CD4-positive, alpha-beta T cell treated with Interleukin-17A for 4 hours (primary cell): ENCODE measurements at regions not wholly inside any gene's neighbourhood (a gene's known extent, or its start where the extent isn't known, plus 50 kb on each side); places are given as distances from the start of the nearest gene placed in this dataset.

Experiments
- DNase-seq: peaks from one replicate; pipeline ENCODE4 v3.0.0-alpha.2; 2020; ENCODE audit warnings: mixed read lengths

DNA sequence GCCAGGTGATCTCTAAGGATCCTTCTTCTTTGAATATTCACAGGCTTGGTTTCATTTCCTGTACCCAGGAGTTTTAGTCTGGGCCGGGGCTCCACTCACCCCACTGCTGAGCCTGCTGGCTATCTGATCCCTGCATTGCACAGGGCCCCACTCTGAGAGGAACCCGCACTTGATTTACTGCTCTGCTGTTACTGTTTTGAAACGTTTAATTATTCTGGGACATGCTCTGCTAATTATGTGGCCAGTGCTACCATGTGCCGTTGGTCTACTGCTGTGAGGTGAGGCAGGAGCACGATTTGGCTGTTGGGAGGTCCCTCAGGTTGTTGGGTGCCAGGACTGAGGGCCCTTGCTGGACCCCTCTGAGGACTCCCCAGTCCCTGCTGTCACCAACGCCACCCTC, 108.7 kb upstream of the SIRPA start:
- no peak for DNase-seq

DNA sequence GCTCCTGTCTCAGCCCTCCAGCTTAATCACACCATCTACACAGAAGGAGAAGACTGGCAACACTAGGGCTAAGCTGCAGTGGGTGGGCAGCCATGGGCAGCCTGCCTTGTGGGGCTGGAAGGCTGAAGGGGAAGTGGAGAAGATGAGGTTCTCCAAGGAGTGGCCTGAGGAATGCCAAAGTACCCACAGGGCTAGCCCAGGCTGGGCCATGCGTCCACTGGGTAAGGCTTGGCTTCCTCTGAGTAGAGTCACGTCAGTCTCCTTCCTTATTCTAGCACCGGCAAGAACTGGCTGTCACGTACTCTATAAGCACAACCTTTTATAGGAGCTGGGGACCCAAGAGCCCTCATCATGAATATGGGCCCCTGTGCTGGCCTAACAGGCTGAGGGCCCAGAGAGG, 110.6 kb upstream of the SIRPA start:
- no peak for DNase-seq

DNA sequence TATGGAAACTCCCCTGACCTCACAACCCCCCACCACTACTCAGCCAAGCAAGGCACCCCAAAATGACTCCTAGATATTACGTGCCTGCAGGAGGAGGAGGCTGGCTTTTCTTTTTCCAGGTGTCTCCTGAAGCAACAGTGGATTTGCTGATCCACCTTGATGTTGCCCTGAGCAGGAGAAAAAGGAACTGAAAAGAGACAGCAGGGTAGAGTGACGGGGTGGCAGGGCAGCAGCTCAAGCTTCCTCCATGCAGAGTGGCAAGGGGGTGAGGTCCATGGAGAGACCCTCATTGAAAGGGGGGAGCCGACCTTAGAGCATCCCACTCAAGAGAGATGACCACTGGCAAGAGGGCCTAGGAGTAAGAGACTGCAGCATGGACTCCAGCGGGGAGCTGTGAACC, 112.0 kb upstream of the SIRPA start:
- DNase-seq = no peak

DNA sequence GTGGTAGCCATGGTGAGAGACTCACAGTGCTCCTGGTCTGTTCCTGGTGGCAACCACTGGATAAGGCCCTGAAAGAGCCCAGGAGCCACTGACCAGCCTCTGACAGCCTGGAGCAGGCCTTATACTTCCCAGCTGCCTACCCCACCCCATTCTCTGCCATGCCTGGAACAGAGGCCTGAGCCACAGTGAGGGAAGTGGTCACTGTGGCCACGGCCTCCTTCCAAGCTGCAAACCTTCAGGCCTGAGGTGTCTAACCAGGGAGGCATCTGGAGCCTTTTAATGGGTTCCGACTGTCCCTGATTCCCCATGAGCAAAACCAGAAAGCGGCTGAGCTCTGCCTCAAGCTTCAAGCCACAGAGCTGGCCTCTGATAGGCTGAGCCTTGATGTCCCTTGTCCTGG, 113.0 kb upstream of the SIRPA start:
- DNase-seq = no peak

DNA sequence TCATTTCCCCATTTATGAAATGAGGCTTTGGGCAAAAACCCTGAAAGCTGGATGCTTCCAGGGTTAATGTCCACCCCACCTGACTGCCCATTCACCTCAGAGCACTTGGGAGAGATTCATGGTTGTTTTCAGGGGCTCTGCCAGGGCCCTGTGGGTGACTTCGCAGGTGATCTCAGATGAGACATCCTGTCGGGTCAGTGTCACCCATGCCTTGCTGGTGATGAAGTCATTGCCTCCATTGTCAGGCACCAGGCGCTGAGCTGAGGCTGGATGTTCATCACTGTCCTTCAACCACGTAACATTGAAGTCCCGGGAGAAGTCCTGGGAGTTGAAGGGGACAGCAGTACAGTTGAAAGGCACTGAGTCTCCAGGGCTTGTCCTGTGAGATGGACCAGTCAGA, 115.6 kb upstream of the SIRPA start:
- DNase-seq = no peak

DNA sequence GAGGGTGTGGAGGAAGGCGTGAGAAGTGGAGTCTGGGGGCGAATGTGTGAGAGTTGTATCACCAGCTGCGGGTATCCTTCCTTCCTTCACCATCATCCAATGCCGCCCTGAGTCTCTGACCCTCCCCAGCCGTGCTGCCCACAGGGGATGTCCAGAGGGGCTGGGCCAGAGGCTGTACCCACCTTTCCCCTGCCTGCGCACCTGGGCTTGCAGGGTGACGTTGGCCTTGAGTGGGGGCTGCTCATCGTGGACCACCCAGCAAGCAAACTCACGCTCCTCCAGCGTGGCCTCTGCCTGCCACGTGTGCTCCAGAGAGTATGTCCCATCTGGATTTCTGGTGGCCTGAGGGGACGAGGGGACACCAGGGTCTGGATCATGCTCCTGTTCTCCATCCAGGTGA, 116.9 kb upstream of the SIRPA start:
- no peak for DNase-seq

DNA sequence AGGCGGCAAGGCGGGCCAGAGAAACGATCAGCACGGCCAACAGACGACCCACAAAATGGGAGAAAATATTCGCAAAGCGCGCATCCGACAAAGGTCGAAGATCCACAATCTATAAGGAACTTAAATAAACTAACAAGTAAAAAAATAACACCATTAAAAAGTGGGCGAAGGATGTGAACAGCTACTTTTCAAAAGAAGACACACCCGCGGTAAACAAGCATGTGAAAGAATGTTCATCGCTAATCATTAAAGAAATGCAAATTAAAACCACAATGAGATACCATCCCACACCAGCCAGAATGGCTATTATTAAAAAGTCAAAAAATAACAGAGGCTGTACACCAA, 117.8 kb upstream of the SIRPA start:
- no peak for DNase-seq

DNA sequence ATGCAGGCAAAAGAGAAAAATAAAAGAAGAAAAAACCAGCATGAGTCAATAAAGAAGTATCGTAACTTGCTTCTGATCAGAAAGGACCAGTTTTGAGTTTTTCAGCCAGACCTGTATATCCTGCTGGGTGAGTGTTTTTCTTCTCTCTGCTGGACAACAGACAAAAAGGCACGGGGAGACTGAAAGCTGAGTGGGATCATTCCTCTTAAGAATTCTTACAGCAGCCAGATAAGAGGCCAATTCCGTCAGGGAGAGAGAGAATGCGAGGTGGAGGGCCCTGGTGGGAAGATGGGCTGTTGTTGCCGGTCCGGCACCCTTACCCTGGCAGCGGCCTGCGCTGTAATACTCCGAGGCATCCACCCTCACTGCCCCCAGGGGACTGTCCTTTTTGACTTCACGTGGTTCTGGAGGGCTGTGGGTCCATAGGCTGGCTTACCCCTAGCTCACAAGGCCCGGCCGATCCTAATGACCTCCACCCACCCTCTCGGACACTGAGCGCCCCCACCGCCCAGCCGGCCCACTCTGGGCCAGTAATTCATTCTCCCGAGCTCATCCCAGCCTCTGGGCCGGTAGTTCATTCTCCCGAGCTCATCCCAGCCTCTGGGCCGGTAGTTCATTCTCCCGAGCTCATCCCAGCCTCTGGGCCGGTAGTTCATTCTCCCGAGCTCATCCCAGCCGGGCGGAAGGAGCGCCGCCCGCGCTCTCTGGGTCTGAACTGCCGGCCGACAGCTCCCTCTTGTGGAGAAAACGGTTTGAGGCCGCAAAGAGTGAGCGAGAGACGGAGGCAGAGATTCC, 118.3 kb upstream of the SIRPA start:
- peak; percentile 86 for DNase-seq

DNA sequence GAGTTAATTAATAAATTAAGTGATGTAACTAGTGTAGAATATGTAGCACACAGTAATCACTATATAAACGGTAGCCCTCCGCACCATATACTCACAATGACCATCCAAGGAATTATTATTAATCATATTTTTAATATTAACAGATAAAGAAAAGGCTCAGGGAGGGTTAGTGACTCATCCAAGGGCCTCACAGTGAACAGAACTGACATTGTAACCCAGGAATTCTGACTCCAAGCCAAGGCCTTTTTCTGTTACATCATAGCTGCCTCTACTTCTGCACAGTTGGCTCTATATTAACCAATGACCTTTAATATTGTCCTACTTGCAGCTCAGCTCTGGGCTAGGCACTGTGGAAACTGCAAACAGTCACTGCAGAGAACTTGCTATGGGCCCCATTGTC, 117.5 kb upstream of the SIRPG start:
- no peak for DNase-seq

DNA sequence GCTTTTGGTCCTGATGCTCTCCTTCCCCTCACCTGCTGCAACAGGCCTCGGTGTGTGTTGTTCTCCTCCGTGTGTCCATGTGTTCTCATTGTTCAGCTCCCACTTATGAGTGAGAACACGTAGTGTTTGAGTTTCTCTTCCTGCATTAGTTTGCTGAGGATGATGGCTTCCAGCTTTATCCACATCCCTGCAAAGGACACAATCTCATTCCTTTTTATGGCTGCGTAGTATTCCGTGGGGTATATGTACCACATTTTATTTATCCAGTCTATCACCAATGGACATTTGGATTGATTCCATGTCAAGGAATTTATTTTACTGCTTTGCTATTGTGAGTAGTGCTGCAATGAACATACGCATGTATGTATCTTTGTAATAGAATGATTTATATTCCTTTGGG, 116.9 kb upstream of the SIRPG start:
- no peak for DNase-seq

DNA sequence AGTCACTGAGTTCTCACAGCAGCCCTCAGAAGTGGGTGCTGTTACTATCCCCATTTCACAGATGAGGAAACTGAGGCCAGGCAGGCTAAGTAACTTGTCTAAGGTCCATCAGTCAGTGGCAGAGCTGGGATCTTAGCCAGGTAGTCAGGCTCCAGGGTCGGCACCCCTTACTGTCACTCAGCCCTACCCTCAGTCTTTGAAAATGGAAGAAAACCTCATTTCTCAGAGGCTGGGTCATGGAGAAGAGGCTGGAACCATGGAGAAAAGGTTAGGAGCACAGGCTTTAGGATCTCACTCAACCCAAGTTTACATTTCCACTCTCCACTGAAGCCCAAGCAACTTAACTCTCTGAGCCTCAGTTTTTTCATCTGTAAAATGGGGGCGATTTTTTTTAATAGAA, 116.2 kb upstream of the SIRPG start:
- DNase-seq = no peak

DNA sequence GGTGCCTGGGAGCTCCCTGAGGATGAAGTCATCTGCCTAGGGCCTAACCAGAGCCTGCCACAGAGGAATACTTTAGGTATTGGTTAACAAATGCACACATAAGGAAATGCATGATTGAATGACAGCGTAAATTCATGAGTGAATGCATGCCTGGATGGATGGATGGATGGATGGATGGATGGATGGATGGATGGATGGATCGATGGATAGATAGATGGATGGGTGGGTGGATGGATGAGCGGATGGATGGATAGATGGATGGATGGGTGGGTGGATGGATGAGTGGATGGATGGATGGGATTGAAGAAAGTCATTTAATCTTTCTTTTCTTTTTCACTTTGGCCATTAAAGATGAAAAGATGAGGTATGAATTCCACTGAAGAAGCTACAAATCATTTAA, 111.9 kb upstream of the SIRPG start:
- no peak for DNase-seq

DNA sequence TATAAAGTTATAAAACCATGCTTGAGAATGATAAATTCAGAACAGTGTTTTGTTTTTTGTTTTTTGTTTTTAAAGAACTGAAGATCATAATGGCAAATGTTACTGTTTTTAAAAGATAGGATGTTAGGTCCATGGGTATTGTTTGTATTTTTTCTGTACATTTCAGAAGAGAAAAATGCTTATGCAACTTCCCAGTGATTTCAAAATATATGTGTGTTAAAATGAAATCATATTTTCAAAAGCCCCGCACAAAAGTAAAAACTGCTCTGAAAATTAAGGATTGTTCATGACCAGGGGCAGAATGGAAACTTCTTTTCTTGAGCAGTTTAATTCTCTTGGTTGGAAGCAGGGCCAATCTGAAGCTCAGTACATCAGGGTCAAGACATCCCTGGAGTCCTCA, 109.2 kb upstream of the SIRPG start:
- no peak for DNase-seq

DNA sequence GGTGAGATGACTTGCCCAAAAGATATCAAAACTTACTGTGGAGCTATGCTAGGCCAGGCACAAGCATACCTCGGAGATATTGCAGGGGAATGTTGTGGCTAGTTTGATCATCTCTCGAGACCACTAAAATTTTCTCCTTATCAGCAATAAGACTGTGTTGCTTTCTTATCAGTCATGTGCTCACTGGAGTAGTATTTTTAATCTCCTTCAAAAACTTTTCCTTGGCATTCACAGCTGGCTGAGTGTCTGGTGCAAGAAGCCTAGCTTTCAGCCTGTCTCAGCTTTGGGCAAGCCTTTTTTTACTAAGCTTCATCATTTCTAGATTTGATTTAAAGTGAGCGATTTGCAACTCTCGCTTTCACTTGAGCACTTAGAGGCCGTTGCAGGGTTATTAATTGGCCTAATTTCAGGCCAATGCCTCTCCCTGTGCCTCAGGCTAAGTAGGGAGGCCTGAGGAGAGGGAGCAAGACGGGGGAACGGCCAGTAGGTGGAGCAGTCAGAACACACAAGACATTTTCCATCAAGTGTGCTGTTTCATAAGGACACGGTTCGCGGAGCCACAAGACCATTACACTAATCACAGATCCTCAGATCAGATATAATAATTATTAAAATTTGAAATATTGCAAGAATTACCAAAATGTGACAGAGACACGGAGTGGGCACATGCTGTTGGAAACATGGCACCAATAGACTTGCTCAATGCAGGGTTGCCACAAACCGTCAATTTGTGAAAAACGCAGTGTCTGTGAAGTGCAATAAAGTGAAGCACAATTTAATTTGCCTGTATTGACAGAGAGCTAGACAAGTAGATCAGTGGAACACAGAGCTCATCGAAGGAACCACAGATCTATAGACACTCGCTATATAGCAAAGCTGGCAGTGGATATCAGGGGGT, 106.8 kb upstream of the SIRPG start:
- peak; percentile 71 for DNase-seq

DNA sequence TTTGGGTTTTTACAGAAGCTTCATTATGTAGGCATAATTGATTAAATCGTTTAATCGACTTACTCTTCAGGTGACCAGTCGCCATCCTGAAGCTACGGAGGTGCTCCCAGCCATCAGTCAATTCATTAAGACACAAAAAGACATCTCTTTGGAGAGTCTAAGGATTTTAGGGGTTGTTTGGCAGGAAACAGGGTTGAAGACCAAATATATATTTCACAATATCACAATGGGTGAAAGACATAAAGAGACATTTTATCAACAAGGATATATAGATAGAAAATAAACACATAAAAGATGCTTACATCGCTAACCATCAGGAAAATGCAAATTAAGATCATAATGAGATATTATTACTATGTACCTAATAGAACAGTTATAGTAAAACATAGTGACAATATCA, 104.0 kb upstream of the SIRPG start:
- no peak for DNase-seq

DNA sequence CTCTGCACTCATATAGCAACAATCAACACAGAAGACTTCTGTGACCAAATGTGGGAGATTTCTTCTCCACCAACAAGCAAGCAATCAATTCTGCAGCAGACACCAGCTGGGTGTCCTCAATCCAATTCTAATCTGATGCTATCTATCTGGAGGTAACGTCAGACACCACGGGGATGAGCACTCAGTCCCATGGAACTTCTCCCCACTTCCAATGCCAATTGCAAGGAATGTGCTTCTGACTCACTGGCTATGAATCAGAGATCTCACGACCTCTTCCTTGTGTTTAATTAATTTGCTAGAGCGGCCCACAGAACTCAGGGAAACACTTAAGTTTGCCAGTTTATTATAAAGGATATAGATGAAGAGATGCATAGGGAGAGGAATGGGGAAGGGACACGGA, 103.5 kb upstream of the SIRPG start:
- DNase-seq = no peak

DNA sequence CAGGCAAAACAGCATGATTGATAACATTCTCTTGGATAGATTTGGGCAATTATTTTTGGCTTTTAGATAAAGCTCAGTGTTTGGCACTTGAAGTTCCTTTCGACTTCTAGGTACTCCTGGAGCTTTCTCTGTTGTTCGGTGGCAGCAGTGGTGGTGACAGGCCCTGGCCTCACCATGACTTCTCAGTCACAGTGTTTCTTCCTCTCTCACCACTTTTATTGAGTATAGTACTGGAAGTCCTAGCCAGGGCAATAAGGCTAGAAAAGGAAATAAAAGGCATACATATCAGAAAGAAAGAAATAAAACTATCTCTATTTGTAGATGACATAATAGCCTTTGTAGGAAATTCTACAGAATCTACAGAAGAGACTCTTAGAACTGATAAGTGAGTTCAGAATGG, 101.2 kb upstream of the SIRPG start:
- no peak for DNase-seq

DNA sequence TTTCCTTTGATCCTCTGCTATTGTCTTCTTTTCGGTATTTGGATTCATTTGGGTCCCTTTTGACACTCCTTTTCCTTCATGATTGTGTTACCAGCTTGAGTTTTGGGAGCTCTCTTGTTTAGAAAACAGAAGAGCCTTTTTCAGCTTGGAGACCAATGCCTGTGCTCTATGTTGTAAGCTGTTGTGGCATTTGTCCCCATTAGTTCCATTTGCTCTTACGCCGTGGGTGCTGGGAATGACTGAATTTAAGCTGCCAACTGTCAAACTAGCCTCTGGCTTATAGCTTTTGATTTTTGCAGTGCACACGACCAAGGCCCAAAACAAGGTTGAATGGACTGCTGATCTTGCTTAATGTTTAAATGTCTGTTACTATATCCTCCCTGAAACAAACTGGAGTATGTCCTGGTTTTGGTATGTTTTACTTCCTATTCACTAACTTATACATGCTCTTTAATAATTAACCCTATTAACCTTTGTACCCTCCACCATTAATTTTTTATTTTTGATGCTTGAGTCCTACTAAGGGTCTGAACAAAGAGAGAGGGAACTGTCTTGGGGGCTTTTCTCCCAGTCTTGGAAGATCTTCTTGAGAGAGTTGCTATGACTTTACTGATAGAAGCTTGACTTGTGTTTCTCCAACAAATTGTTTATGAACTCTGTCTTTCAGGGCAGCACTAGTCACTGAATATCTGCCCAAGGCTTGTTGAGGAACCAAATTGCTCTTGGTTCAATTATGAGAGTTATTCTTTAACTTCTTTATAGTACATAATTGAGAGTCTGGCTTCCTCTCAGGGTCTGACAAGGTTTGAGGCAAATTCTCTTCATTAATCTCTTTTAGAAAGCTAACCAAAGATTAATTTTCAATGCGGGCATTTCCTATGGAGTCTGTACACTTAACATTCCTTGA, 100.3 kb upstream of the SIRPG start:
- DNase-seq = no peak

DNA sequence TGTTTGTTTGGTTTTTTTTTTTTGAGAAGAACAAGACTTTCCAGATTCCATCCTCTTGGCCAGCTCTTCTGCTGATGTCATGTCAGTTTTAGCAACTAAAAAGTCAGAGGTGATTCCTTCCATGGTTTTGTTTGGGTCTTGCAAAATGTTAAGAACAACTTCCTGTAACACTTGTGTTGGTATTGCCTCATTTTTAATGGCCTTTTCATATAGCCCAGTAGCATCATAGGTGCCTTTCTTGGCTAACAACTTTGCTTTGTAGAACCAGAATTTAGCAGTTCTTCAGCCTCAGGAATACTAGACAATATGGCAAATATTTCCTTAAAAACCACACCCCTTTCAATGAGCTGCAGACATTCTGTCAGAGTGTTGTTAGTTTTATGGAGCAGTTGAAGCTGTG, 99.5 kb upstream of the SIRPG start:
- DNase-seq = no peak

DNA sequence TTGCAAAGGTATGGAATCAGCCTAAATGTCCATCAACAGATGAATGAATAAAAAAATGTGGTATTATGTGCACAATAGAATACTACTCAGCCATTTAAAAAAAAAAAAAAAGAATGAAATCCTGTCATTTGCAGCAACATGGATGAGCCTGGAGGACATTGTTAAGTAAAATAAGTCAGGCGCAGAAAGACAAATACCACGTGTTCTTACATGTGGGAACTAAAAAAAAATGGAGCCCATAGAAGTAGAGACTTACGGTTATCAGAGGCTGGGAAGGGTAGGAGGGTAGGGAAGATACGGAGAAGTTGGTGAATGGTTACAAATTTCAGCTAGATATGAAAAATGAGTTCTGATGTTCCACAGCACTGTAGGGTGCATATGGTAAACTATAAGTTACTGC, 97.2 kb upstream of the SIRPG start:
- no peak for DNase-seq

DNA sequence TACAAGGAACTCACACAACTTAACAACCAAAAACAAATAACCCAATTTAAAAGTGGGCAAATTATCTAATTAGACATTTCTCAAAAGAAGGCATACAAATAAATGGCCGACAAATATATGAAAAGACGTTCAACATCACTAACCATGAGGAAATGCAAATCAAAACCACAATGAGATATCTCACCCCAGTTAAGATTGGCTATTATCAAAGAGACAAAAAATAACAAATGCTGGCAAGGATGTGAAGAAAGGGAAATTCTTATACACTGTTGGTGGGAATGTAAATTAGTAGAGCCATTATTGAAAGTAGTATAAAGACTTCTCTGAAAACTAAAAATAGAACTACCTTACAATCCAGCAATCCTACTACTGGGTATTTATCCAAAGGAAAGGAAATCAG, 96.7 kb upstream of the SIRPG start:
- DNase-seq = no peak

DNA sequence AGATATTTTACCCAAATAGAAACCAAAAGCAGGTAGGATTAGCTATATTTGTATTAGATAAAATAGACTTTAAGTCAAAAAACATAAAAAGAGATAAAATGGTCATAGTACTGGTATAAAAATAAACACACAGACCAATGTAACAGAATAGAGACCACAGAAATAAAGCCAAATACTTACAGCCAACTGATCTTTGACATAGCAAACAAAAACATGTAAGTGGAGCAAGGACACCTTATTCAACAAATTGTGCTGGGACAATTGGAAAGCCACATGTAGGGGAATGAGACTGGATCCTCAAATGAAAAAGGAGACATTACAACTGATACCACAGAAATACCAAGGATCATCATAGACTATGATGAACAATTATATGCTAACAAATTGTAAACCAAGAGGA, 94.5 kb upstream of the SIRPG start:
- no peak for DNase-seq

DNA sequence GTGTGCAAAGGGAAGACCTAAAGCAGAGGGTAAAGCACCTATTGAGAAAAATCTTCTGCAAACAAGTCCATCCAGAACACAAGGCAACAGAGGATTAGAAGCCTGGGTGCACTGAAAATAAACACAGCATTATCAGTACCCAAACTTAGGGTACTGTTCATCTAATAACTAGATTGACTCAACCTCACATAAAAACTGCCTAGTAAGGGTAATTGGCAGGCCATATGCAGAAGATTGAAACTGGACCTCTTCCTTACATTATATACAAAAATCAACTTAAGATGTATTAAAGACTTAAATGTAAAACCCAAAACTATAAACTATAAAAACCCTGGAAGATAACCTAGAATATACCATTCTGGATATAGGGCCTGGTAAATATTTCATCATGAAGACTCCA, 91.2 kb upstream of the SIRPG start:
- no peak for DNase-seq
